ENCODE measurements at regions not wholly inside any gene's neighbourhood (a gene's known extent, or its start where the extent isn't known, plus 50 kb on each side); places are given as distances from the start of the nearest gene placed in this dataset.
"Not testable (repeated sequence)": the region's sequence is repeated elsewhere in the genome, so short reads cannot be mapped to it uniquely, and the experiment has no call there.

- DNase-seq: no peak
Measured at GRCh38 chr4:159673221-159673620, 570.3 kb downstream of the RAPGEF2 start.

GRCh38 chr4:159674241-159674640 lies 571.4 kb downstream of the RAPGEF2 start:
- DNase-seq: no peak

- DNase-seq: no peak
Measured at GRCh38 chr4:159677521-159677920, 574.6 kb downstream of the RAPGEF2 start.

GRCh38 chr4:159682996-159683395 lies 580.1 kb downstream of the RAPGEF2 start:
- no peak for DNase-seq

- DNase-seq: no peak
Measured at GRCh38 chr4:159684061-159684460, 581.2 kb downstream of the RAPGEF2 start.

DNA sequence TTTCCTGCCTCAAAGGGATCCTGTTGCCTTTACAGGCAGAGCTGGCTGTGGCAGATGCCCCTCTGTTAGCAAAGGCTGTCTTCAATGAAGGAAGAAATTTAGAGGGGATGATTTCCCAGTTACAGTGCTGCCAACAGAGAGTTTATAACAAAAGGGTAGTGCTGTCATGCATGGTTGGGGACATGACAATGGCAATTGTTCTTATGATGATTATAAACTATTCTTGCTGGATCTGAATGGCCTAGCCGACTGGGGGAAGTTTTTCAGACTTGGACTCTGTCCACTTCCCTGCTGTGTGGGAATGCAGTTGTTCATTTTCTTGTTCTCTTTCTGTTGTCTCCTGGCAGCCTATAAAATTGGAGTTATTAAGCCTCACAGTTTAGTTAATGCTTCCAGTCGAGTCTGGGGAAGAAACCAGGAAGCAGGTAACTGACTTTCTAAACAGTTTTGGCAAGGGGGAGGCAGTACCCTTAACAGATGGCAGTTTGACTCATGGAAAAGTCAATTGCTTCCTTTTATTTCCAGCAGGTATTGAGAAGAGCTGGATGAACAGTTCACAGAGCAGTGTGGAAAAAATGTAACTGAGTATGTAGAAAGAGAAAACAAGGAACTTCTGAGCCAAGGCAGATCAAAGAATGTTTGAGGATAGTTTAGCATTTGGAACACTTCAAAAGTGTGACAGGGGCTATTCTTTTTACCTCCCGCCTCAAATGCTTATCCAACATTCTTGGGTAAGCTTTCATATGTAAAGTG lies 582.6 kb downstream of the RAPGEF2 start:
- DNase-seq: no peak

DNA sequence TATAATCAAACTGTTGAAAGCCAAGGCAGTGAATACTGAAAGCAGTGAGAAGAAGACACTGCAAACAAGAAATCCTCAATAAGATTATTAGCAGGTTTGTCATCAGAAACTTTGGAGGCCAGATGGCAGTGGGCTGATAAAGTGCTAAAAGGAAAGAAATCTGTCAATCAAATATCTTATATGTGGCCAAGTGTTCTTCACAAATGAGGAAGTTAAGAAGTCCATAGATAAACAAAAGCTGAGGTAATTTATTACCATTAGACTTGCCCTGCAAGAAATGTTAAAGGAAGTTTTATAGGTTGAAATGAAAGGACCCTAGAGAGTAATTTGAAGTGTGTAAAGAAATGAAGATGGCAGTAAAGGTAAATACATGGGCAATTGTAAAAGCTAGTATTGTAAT lies 586.6 kb downstream of the RAPGEF2 start:
- no peak for DNase-seq

GRCh38 chr4:159697322-159698283 lies 594.7 kb downstream of the RAPGEF2 start:
- DNase-seq: no peak

- no peak for DNase-seq
Measured at GRCh38 chr4:159698336-159698735, 595.5 kb downstream of the RAPGEF2 start.

DNA sequence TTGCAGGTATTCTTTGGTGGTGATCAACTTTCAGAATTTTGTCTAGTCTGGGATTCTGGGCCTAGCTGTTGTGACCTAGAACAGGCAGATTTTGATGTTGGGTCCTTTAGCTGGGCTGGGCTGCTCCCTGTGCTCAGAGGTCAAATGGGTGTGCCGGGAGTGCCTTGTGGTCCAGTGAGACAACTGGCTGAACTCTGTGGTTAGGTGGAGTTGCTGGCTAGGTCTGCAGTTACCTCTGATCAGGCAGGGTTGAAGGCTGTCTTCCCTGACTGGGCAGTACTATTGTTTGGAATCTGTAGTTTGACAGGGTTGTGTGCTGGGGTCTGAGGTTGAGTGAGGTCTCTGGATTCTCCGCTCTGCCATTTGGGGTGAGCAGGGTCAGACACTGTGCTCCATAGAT lies 599.3 kb downstream of the RAPGEF2 start:
- no peak for DNase-seq

DNA sequence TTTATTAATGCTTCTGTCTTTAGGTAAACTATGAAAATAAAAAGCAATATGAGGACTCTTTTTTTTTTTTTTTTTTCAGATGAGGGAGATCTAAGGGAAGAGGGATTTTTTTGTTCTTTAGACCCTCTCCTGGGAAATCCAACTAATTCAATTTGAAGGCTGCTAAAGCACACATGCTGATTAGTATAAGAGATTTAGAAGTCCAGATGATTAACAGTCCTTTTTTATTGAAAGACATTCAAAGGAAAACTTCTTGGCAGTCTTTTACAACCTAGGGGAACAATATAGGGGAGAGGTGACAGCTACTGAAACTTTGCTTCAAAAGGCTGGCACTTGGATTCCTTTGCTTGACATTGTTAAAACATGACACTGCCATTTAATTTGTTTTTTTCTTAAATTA lies 602.5 kb downstream of the RAPGEF2 start:
- no peak for DNase-seq

GRCh38 chr4:159706704-159707103 lies 603.8 kb downstream of the RAPGEF2 start:
- DNase-seq: no peak

DNA sequence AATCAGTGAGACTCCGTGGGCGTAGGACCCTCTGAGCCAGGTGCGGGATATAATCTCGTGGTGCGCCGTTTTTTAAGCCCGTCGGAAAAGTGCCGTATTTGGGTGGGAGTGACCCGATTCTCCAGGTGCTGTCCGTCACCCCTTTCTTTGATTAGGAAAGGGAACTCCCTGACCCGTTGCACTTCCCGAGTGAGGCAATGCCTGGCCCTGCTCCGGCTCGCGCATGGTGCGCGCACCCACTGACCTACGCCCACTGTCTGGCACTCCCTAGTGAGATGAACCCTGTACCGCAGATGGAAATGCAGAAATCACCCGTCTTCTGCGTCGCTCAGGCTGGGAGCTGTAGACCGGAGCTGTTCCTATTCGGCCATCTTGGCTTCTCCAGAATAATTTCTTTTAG lies 612.3 kb downstream of the RAPGEF2 start:
- DNase-seq: not testable (repeated sequence)

GRCh38 chr4:159719531-159719930 lies 616.7 kb downstream of the RAPGEF2 start:
- DNase-seq: no peak

DNA sequence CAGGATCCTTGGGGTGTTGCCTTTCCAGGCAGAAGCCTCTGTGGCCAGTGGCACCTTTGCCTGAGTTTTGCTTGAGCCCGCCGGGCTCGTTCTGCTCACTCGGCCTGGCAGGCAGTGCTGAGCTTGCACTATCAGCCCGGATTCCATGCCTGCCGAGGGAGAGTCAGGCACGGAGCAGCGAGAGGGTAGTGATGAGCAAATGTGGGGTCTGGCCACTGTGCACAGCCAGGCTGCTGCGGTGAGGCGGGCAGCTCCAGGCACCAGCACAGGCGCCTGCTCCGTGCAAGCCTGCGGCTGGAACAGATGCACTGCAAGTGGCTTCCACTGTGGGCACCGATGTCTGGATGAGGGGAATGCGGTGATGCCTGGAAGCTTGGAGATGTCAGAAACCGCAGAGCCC lies 619.2 kb downstream of the RAPGEF2 start:
- no peak for DNase-seq

- DNase-seq: no peak
Measured at GRCh38 chr4:159722918-159723317, 620.0 kb downstream of the RAPGEF2 start.

DNA sequence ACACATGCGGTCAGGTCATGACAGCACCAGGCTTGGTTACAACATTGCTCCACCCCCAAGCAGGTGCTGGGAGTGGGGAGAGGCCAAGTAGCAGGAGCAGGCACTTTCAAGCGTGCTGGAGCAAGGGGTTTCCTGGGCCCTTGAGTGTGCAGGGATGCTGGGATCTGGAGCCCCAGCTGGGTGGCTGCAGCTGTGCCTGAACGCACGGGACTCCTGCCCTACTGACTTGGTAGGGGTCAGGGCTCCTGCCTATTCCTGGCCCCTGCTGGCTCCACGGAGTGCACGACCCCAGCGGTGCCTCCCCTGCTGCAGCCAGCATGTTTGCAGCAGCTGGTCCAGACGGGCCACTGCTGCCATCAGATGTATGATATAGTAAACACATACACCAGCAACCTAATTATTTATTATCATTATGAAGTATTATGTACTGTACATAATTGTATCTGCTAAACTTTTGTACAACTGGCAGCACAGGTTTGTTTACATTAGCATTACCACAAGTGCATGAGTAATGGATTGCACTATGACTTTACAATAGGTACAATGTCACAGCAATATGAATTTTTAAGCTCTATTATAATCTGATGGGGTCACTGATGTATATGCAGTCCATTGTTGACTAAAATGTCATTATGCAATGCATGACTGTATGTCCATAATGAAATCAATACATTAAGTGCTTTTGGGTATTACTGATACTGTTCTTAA lies 620.6 kb downstream of the RAPGEF2 start:
- no peak for DNase-seq

DNA sequence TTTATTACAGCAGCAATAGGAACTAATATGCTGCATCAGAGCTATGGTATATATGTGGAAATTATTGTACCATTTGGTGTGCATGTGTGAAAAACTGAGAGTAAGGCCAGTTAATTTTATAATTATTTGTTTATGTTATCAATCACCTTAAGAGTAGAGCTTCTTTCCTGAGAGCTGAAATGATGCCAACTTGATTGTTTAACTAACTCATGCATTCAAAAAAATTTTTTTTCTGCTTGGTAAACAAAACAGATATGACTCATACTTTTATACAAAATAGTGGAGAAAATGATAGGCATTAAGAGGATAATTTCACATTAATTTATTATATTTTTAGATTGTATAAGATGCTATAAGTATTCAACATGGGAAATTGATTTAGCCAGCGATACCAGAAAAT lies 622.7 kb downstream of the RAPGEF2 start:
- DNase-seq: no peak

- no peak for DNase-seq
Measured at GRCh38 chr4:159735281-159736207, 632.7 kb downstream of the RAPGEF2 start.

GRCh38 chr4:159736411-159736810 lies 633.5 kb downstream of the RAPGEF2 start:
- DNase-seq: no peak

- no peak for DNase-seq
Measured at GRCh38 chr4:159743971-159744370, 641.1 kb downstream of the RAPGEF2 start.

DNA sequence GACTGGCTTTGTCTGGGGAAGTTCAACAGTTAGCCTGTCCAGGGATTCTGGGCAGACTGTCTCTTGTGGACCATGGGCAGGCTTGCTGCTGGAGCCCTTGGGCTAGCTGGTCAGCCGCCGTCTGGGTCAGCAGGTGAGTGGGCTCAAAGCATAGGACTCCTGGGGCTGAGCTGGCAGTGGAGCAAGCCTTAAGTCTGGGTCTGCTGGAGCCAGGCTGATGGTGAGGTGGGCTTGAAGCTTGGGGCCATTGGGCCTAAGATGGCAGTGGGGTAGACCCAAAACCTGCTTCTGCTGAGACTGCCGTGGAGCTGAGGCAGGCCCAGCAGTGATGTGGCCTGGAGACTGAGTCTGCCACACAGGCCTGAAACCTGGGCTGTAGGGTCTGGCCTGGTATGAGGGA lies 645.1 kb downstream of the RAPGEF2 start:
- DNase-seq: no peak
